ENCODE measurements at regions not wholly inside any gene's neighbourhood (a gene's known extent, or its start where the extent isn't known, plus 50 kb on each side); places are given as distances from the start of the nearest gene placed in this dataset.

DNA sequence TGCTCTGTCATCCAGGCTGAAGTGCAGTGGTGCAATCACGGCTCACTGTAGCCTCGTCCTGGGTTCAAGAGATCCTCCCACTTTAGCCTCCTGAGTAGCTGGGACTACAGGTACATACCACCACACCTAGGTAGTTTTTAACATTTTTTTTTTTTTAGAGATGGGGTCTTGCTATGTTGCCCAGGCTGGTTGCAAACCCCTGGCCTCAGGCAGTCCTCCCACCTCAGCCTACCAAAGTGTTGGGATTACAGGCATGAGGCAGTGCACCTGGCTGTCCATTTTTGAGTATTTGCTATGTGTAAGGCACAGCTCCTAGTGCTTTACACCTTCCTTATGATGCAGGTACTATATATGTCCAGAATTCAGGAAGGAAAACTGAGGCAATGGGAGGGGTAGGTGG is 138.8 kb upstream of the ZNF536 start:
- Histone ChIP-seq H3K27ac (ENCODE audit: low read depth, low read length) (no peak overlapping the region), H2AFZ (ENCODE audit: low read depth, low read length) (no peak overlapping the region), H3K4me2 (ENCODE audit: low read length) (no peak overlapping the region), H3K27me3 (ENCODE audit: insufficient read depth, low read length) (peaks cover 16% of the 10 kb centered on the region), H3K9me3 (ENCODE audit: insufficient read depth, low read depth, low read length) (no peaks in the 10 kb centered on the region), H4K20me1 (ENCODE audit: insufficient read depth, low read length) (no peaks in the 10 kb centered on the region), H3K79me2 (ENCODE audit: insufficient read depth, low read length) (no peaks in the 10 kb centered on the region), H3K4me3 (ENCODE audit: insufficient read depth, low read depth, low read length) (no peak overlapping the region), H3K4me1 (ENCODE audit: insufficient read depth, low read length) (peaks cover under 1% of the 10 kb centered on the region), H3K36me3 (ENCODE audit: insufficient read depth, low read length) (no peaks in the 10 kb centered on the region), H3K9ac (ENCODE audit: low read length) (no peak overlapping the region)
- no peak overlapping the region for H3K27ac Mint-ChIP-seq (ENCODE audit: unreplicated experiment)
- FAIRE-seq, result no peak
- TF ChIP-seq, protein P1, sequence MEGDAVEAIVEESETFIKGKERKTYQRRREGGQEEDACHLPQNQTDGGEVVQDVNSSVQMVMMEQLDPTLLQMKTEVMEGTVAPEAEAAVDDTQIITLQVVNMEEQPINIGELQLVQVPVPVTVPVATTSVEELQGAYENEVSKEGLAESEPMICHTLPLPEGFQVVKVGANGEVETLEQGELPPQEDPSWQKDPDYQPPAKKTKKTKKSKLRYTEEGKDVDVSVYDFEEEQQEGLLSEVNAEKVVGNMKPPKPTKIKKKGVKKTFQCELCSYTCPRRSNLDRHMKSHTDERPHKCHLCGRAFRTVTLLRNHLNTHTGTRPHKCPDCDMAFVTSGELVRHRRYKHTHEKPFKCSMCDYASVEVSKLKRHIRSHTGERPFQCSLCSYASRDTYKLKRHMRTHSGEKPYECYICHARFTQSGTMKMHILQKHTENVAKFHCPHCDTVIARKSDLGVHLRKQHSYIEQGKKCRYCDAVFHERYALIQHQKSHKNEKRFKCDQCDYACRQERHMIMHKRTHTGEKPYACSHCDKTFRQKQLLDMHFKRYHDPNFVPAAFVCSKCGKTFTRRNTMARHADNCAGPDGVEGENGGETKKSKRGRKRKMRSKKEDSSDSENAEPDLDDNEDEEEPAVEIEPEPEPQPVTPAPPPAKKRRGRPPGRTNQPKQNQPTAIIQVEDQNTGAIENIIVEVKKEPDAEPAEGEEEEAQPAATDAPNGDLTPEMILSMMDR (IDR thresholded peaks at IDR 0.05; ENCODE audit: insufficient read depth, low read depth, low read length), result no peak
- H3K4me1 Mint-ChIP-seq (ENCODE audit: low read depth, unreplicated experiment), result no peaks in the 10 kb centered on the region
- no peak for DNase-seq (ENCODE audit: low read depth)
- H3K27me3 Mint-ChIP-seq (ENCODE audit: low read depth, unreplicated experiment), result peaks cover 65% of the 10 kb centered on the region
- H3K36me3 Mint-ChIP-seq (ENCODE audit: low read depth, unreplicated experiment), result no peaks in the 10 kb centered on the region
- H3K4me3 Mint-ChIP-seq (ENCODE audit: unreplicated experiment), result no peak overlapping the region
- peaks cover 4% of the 10 kb centered on the region for H3K9me3 Mint-ChIP-seq (ENCODE audit: unreplicated experiment)

DNA sequence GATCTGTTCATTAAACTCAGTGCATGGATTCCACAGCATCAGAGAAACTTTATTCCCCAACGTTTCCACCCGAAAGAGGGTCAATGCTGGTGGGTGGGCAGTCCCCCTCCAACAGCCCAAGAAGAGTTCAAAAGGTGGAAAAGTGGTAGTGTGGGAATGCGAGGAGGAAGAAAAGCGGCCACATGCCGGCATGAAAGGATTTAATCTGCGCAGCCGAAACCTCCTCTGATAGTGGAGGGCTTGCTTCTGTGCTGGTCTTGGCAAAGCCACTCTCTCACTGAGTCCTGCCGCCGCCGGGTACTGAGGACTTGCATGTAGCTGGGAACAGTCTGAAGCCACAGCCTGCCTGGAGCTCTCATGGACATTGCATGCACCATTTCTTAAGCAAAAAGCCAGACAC is 136.2 kb upstream of the ZNF536 start:
- Histone ChIP-seq H3K4me1 (ENCODE audit: insufficient read depth, low read length) (no peaks in the 10 kb centered on the region), H4K20me1 (ENCODE audit: insufficient read depth, low read length) (no peaks in the 10 kb centered on the region), H2AFZ (ENCODE audit: low read depth, low read length) (peak overlapping the region; percentile 63), H3K27me3 (ENCODE audit: insufficient read depth, low read length) (no peaks in the 10 kb centered on the region), H3K4me2 (ENCODE audit: low read length) (peak overlapping the region; percentile 72), H3K9me3 (ENCODE audit: insufficient read depth, low read depth, low read length) (no peaks in the 10 kb centered on the region), H3K9ac (ENCODE audit: low read length) (no peak overlapping the region), H3K79me2 (ENCODE audit: insufficient read depth, low read length) (no peaks in the 10 kb centered on the region), H3K27ac (ENCODE audit: low read depth, low read length) (no peak overlapping the region), H3K36me3 (ENCODE audit: insufficient read depth, low read length) (no peaks in the 10 kb centered on the region), H3K4me3 (ENCODE audit: insufficient read depth, low read depth, low read length) (no peak overlapping the region)
- Mint-ChIP-seq H3K9me3 (ENCODE audit: unreplicated experiment) (peaks cover 9% of the 10 kb centered on the region), H3K27ac (ENCODE audit: unreplicated experiment) (no peak overlapping the region), H3K27me3 (ENCODE audit: low read depth, unreplicated experiment) (peaks cover 75% of the 10 kb centered on the region), H3K4me3 (ENCODE audit: unreplicated experiment) (no peak overlapping the region), H3K36me3 (ENCODE audit: low read depth, unreplicated experiment) (no peaks in the 10 kb centered on the region), H3K4me1 (ENCODE audit: low read depth, unreplicated experiment) (no peaks in the 10 kb centered on the region)
- no peak for TF ChIP-seq EZH2 (IDR thresholded peaks at IDR 0.05; ENCODE audit: insufficient read depth, low read length)
- TF ChIP-seq, protein P1 (IDR thresholded peaks at IDR 0.05; ENCODE audit: insufficient read depth, low read depth, low read length), result no peak
- DNase-seq (ENCODE audit: low read depth), result no peak
- no peak for FAIRE-seq

DNA sequence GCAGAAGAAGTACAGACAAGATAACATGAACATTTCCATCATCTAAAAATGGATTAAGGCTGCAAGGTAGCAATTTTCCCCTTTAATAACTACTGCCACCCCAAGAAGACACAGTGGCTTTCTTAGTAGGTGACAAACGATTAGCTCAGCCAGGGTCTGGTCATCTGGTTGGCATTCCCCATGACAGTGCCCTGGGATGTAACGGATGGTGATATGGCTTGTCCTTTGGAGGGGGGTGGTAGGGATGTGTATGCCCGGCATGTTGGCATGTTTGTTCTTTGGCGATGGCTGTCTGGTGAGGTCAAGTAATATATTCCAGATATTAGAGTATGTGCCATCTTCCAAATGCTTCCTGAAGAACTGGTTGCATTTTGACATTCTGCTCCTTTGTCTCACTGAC is 135.6 kb upstream of the ZNF536 start:
- H3K79me2 ChIP-seq (ENCODE audit: insufficient read depth, low read length), result no peaks in the 10 kb centered on the region
- H4K20me1 ChIP-seq (ENCODE audit: insufficient read depth, low read length), result no peaks in the 10 kb centered on the region
- no peak overlapping the region for H2AFZ ChIP-seq (ENCODE audit: low read depth, low read length)
- H3K36me3 ChIP-seq (ENCODE audit: insufficient read depth, low read length), result no peaks in the 10 kb centered on the region
- Mint-ChIP-seq H3K4me1 (ENCODE audit: low read depth, unreplicated experiment) (no peaks in the 10 kb centered on the region), H3K4me3 (ENCODE audit: unreplicated experiment) (no peak overlapping the region), H3K27me3 (ENCODE audit: low read depth, unreplicated experiment) (peaks cover 72% of the 10 kb centered on the region), H3K36me3 (ENCODE audit: low read depth, unreplicated experiment) (no peaks in the 10 kb centered on the region), H3K9me3 (ENCODE audit: unreplicated experiment) (peaks cover 7% of the 10 kb centered on the region), H3K27ac (ENCODE audit: unreplicated experiment) (no peak overlapping the region)
- H3K4me1 ChIP-seq (ENCODE audit: insufficient read depth, low read length), result no peaks in the 10 kb centered on the region
- no peaks in the 10 kb centered on the region for H3K27me3 ChIP-seq (ENCODE audit: insufficient read depth, low read length)
- FAIRE-seq (no peak), DNase-seq (ENCODE audit: low read depth) (no peak)
- H3K9me3 ChIP-seq (ENCODE audit: insufficient read depth, low read depth, low read length), result no peaks in the 10 kb centered on the region
- no peak overlapping the region for H3K4me2 ChIP-seq (ENCODE audit: low read length)
- no peak overlapping the region for H3K9ac ChIP-seq (ENCODE audit: low read length)
- no peak overlapping the region for H3K4me3 ChIP-seq (ENCODE audit: insufficient read depth, low read depth, low read length)
- no peak for TF ChIP-seq EZH2 (IDR thresholded peaks at IDR 0.05; ENCODE audit: insufficient read depth, low read length)
- TF ChIP-seq, protein P1 (IDR thresholded peaks at IDR 0.05; ENCODE audit: insufficient read depth, low read depth, low read length), result no peak
- no peak overlapping the region for H3K27ac ChIP-seq (ENCODE audit: low read depth, low read length)
